ENCODE measurements at regions not wholly inside any gene's neighbourhood (a gene's known extent, or its start where the extent isn't known, plus 50 kb on each side); places are given as distances from the start of the nearest gene placed in this dataset.
"Not testable (repeated sequence)": the region's sequence is repeated elsewhere in the genome, so short reads cannot be mapped to it uniquely, and the experiment has no call there.

DNA sequence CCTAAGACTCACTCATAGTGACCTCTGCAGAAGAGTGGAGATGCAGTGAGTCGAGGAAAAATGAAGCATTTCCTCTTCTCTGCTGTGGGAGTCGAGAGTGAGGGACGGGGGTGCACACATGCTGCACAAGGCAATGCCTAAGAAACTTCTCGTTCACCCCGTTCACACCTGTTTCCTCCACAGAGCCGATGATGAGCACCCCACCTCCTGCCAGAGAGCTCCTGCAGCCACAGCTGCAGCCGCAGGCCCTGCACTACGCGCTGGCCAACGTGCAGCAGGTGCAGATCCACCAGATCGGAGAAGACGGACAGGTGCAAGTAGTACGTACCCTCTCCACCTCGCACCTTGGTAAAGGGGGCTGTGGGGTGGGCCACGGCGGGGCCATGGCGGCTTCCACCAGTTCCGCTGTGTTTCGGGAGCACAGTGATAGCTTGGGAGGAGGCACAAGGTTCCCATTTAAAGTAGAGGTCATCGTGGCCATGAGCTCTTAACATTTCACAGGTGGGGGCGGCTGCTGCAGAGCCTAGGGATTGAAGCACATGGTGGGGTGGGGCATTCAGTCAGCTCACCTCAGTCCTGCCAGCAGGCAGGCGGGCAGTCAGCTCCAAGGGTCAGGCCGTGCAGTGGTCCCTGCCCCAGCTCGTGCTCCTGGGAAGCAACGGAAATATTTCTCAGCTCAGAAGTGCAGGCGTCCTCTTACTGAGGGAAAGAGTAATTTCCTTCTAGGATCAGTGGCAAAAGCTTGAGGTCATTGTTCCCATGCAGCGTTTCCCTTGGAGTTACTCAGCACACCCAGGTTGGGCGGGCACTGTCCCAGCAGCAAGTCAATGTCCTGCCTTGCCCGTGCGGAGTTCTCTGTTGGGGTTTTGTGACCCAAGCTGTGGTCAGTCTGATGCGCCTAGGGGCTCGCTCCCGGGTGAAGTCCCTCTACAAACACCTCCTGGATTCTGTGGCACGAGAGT is 80.1 kb downstream of the NPIPB11 start:
- not testable (repeated sequence) for H3K4me1 ChIP-seq (ENCODE audit: control insufficient read depth, insufficient read depth, low read length); H3K4me3 ChIP-seq (ENCODE audit: low read length); H3K27me3 ChIP-seq (ENCODE audit: control insufficient read depth, insufficient read depth, low read length); H3K9me3 ChIP-seq (replicated peaks; ENCODE audit: low read length); H3K9ac ChIP-seq (ENCODE audit: low read depth, low read length); H3K4me2 ChIP-seq (ENCODE audit: low read length); H3K36me3 ChIP-seq (ENCODE audit: insufficient read depth, low read length)

DNA sequence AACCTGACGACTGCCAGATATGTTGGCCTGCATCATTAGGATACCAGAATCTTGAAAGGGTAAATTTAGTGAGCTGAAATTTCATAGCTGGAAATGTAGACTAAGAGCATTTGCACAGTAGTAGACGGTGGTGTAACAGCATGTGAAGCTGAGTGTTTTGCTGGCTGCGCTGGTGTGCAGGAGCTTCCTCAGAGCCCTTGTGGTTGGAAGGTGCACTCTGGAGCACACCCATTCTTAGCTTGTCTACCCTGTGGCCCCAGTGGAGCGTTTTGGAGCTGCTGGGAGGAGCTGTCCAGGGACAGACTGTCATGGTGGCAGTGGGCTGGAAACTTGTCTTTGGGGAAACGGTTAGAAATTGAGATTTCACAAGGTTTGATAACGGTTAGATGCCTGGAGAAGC is 82.8 kb downstream of the NPIPB11 start:
- not testable (repeated sequence) for H3K9ac ChIP-seq (ENCODE audit: low read depth, low read length); H3K4me3 ChIP-seq (ENCODE audit: low read length)

DNA sequence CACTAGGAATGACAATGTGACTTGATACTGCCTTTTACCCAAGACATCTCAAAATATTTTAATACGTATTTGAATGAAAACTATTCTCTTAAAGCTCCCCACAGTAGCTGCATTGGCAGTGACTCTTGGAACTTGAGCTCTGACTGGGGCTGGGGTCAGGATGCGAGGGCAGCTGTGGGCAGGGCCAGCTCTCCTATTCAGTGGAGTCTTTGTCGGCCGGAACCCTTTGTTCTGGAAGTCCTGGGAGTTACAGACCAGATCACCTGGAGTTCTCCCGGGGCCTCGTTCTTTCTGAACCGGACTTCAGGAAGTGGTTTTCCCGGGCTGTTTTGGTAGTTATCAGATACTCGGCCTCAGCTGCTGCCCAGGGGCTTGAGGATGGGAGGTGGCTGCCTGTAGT is 84.9 kb downstream of the NPIPB11 start:
- no peaks in the 10 kb centered on the region for H3K36me3 ChIP-seq (ENCODE audit: insufficient read depth, low read length)
- peaks cover 4% of the 10 kb centered on the region for H3K4me1 ChIP-seq (ENCODE audit: control insufficient read depth, insufficient read depth, low read length)
- no peaks in the 10 kb centered on the region for H3K9me3 ChIP-seq (replicated peaks; ENCODE audit: low read length)
- H3K27me3 ChIP-seq (ENCODE audit: control insufficient read depth, insufficient read depth, low read length): peaks cover 11% of the 10 kb centered on the region
- H3K4me2 ChIP-seq (ENCODE audit: low read length): no peak overlapping the region
- H3K9ac ChIP-seq (ENCODE audit: low read depth, low read length): no peak overlapping the region
- no peak overlapping the region for H3K4me3 ChIP-seq (ENCODE audit: low read length)

More for the DNA sequence above, 82.8 kb downstream of the NPIPB11 start:
- not testable (repeated sequence) for H3K36me3 ChIP-seq (ENCODE audit: insufficient read depth, low read length); H3K9me3 ChIP-seq (replicated peaks; ENCODE audit: low read length); H3K4me2 ChIP-seq (ENCODE audit: low read length); H3K27me3 ChIP-seq (ENCODE audit: control insufficient read depth, insufficient read depth, low read length); H3K4me1 ChIP-seq (ENCODE audit: control insufficient read depth, insufficient read depth, low read length)

DNA sequence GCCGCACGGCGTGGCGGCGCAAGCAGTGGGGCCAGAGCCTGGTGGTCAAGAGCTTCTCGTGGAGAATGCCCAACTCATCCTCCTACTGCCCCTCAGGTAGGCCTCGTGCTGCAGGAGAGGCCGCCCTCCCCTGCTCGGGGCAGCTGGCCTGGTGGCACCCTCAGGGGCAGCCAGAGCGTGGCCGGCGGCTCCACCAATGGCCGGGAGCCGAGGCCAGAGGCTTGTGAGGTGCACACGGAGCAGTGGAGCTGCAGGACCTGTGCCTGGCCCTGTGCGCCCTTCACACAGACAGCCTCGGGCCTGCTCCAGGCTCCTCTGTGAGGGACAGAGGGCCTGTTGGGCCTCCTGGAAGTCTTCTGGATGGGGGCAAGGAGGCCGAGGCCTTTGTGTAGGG is 85.5 kb downstream of the NPIPB11 start:
- H3K4me3 ChIP-seq (ENCODE audit: low read length): no peak overlapping the region
- peaks cover 17% of the 10 kb centered on the region for H3K27me3 ChIP-seq (ENCODE audit: control insufficient read depth, insufficient read depth, low read length)
- no peak overlapping the region for H3K9ac ChIP-seq (ENCODE audit: low read depth, low read length)
- H3K4me2 ChIP-seq (ENCODE audit: low read length): no peak overlapping the region
- peaks cover 4% of the 10 kb centered on the region for H3K4me1 ChIP-seq (ENCODE audit: control insufficient read depth, insufficient read depth, low read length)
- H3K36me3 ChIP-seq (ENCODE audit: insufficient read depth, low read length): no peaks in the 10 kb centered on the region
- no peaks in the 10 kb centered on the region for H3K9me3 ChIP-seq (replicated peaks; ENCODE audit: low read length)

DNA sequence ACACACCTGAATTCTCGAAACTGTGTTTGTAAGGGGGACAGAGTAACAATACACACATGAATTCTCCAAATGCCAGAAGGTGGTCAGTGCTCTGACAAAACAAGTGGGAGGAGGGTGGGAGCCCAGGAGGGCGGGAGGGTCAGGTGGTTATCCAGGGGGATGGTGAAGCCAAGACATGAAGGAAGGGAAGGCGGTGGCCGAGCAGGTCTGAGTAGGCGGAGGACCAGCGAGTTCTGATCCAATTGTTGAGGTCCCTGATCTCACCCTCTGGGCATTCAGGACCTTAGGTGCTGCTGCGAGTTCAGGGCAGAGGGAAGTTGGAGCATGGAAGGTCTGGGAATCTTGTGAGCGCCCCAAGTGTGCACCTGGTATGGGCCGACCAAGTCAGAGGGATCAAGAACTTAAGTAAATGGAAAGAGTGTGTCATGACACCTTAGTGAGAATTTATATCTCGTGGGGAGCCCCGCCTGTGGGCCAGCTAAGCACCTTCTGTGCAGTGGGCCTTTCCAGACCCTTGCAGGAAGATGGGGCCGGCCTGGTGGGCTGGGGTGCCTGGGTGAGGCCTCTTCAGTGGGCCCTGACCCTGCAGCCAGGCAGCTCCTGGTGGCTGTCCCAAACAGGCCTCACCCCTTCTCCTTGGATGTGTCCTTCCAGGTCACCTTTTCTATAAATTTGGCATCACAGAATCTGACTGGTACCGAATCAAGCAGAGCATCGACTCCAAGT is 86.1 kb downstream of the NPIPB11 start:
- no peak overlapping the region for H3K4me2 ChIP-seq (ENCODE audit: low read length)
- no peaks in the 10 kb centered on the region for H3K36me3 ChIP-seq (ENCODE audit: insufficient read depth, low read length)
- no peaks in the 10 kb centered on the region for H3K9me3 ChIP-seq (replicated peaks; ENCODE audit: low read length)
- no peak overlapping the region for H3K9ac ChIP-seq (ENCODE audit: low read depth, low read length)
- H3K4me1 ChIP-seq (ENCODE audit: control insufficient read depth, insufficient read depth, low read length): peaks cover 4% of the 10 kb centered on the region
- no peak overlapping the region for H3K4me3 ChIP-seq (ENCODE audit: low read length)
- H3K27me3 ChIP-seq (ENCODE audit: control insufficient read depth, insufficient read depth, low read length): peaks cover 22% of the 10 kb centered on the region

DNA sequence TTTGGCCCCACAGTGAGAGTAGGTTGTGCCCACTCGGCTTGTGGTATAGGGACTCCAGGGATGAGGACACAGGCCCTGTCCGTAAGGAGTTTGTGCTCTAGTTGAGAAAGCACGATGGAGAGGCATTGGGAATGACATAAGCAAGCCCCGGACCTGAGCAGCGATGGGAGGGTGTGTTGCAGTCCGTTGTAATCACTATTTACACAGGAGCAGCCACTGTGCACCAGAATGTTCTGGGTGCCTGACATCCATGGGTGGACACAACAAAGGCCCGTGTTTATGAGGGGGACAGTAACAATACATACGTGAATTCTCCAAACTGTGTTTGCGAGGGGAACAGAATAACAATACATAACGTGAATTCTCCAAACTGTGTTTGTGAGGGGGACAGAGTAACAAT is 86.8 kb downstream of the NPIPB11 start:
- peaks cover 27% of the 10 kb centered on the region for H3K27me3 ChIP-seq (ENCODE audit: control insufficient read depth, insufficient read depth, low read length)
- H3K4me2 ChIP-seq (ENCODE audit: low read length): no peak overlapping the region
- H3K36me3 ChIP-seq (ENCODE audit: insufficient read depth, low read length): no peaks in the 10 kb centered on the region
- H3K9me3 ChIP-seq (replicated peaks; ENCODE audit: low read length): no peaks in the 10 kb centered on the region
- H3K4me3 ChIP-seq (ENCODE audit: low read length): no peak overlapping the region
- H3K9ac ChIP-seq (ENCODE audit: low read depth, low read length): no peak overlapping the region
- peaks cover 4% of the 10 kb centered on the region for H3K4me1 ChIP-seq (ENCODE audit: control insufficient read depth, insufficient read depth, low read length)

DNA sequence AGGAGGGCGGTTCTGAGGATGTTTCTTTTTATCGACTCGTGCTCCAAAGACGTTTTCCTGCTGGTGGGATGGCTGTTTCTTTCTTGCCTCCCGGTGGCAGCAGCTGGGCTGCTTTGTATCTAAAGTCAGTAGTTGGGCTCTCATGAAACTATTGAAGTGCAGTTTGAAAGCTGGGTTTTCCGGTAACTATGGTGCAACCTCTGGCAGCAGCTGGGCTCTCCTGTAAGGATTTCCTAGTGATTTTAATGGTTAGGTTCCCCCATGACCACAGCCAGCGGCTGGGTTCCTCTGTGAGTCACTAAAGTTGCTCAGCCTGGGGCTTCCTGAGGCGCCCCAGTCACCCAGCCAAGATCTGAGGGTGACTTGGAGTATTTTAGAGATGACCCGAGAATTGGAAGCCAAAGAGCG is 87.9 kb downstream of the NPIPB11 start:
- H3K36me3 ChIP-seq (ENCODE audit: insufficient read depth, low read length); H3K9me3 ChIP-seq (replicated peaks; ENCODE audit: low read length); H3K4me3 ChIP-seq (ENCODE audit: low read length); H3K4me1 ChIP-seq (ENCODE audit: control insufficient read depth, insufficient read depth, low read length); H3K9ac ChIP-seq (ENCODE audit: low read depth, low read length): not testable (repeated sequence)
- peaks cover 29% of the 10 kb centered on the region for H3K27me3 ChIP-seq (ENCODE audit: control insufficient read depth, insufficient read depth, low read length)
- peak overlapping the region; percentile 6 for H3K4me2 ChIP-seq (ENCODE audit: low read length)

DNA sequence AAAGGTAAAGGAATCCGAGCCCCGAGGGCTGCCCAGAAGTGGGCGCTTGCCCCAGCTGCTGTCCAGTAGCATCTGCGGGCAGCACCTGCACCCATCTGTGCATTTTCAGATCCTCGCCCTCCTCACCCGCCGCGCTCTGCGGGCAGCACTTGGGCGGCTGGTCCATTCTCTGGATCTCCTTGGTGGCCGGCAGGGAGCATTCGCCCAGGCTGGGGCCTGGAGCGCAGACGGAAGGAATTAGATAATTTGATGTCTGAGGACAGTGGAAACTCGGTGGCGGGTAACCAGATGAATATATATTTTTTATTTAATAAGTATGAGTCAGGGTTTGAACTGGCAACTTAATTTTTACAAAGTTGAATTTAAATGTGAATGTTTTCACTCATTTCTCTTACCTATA is 88.5 kb downstream of the NPIPB11 start:
- H3K4me3 ChIP-seq (ENCODE audit: low read length): no peak overlapping the region
- no peaks in the 10 kb centered on the region for H3K9me3 ChIP-seq (replicated peaks; ENCODE audit: low read length)
- no peak overlapping the region for H3K9ac ChIP-seq (ENCODE audit: low read depth, low read length)
- H3K4me1 ChIP-seq (ENCODE audit: control insufficient read depth, insufficient read depth, low read length): peaks cover 4% of the 10 kb centered on the region
- H3K27me3 ChIP-seq (ENCODE audit: control insufficient read depth, insufficient read depth, low read length): peaks cover 29% of the 10 kb centered on the region
- no peaks in the 10 kb centered on the region for H3K36me3 ChIP-seq (ENCODE audit: insufficient read depth, low read length)
- H3K4me2 ChIP-seq (ENCODE audit: low read length): peak overlapping the region; percentile 6

DNA sequence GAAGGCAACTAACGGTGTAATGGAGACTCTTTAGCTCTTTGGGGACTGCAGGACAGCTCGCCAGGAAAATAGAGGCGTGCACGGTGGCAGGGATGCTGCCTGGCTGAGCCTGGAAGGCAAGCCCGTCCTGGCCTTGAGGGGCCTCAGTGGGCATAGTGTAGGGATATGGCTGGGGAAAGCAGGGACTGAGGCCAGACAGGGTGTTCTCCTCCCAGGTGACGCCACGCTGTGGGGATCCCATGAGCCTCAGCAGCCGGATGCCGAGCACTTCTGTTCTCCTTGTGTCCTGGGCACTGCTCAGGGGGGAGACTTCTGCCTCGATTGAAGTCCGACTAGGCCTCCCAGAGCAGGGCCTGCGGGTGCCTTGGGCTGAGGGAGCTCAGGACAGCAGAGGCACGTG is 89.2 kb downstream of the NPIPB11 start:
- no peaks in the 10 kb centered on the region for H3K9me3 ChIP-seq (replicated peaks; ENCODE audit: low read length)
- no peak overlapping the region for H3K4me2 ChIP-seq (ENCODE audit: low read length)
- peaks cover 4% of the 10 kb centered on the region for H3K4me1 ChIP-seq (ENCODE audit: control insufficient read depth, insufficient read depth, low read length)
- H3K4me3 ChIP-seq (ENCODE audit: low read length): no peak overlapping the region
- no peaks in the 10 kb centered on the region for H3K36me3 ChIP-seq (ENCODE audit: insufficient read depth, low read length)
- peaks cover 29% of the 10 kb centered on the region for H3K27me3 ChIP-seq (ENCODE audit: control insufficient read depth, insufficient read depth, low read length)
- H3K9ac ChIP-seq (ENCODE audit: low read depth, low read length): no peak overlapping the region

DNA sequence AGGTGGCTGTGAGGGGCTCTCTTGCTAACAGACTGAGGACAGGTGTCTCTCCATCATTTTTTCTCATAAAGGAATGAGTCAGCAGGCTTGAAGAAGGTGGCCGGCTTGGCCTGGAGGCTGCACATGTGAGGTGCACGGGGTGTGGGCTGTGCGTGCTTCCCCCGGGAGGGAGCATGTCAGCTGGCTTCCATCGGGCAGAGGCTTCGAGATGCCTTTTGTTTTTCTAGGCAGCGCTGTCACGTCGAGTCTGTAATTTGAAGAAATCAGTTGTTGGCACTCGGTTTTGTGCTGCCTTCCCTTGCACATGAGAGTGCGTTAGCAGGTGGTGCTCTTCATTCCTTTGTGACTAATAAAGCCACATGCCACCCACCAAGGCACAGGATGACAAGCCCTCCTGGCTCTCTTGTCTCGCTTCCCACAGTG is 89.7 kb downstream of the NPIPB11 start:
- peaks cover 4% of the 10 kb centered on the region for H3K4me1 ChIP-seq (ENCODE audit: control insufficient read depth, insufficient read depth, low read length)
- no peaks in the 10 kb centered on the region for H3K36me3 ChIP-seq (ENCODE audit: insufficient read depth, low read length)
- H3K27me3 ChIP-seq (ENCODE audit: control insufficient read depth, insufficient read depth, low read length): peaks cover 29% of the 10 kb centered on the region
- no peak overlapping the region for H3K9ac ChIP-seq (ENCODE audit: low read depth, low read length)
- H3K4me2 ChIP-seq (ENCODE audit: low read length): no peak overlapping the region
- H3K4me3 ChIP-seq (ENCODE audit: low read length): no peak overlapping the region
- H3K9me3 ChIP-seq (replicated peaks; ENCODE audit: low read length): no peaks in the 10 kb centered on the region

DNA sequence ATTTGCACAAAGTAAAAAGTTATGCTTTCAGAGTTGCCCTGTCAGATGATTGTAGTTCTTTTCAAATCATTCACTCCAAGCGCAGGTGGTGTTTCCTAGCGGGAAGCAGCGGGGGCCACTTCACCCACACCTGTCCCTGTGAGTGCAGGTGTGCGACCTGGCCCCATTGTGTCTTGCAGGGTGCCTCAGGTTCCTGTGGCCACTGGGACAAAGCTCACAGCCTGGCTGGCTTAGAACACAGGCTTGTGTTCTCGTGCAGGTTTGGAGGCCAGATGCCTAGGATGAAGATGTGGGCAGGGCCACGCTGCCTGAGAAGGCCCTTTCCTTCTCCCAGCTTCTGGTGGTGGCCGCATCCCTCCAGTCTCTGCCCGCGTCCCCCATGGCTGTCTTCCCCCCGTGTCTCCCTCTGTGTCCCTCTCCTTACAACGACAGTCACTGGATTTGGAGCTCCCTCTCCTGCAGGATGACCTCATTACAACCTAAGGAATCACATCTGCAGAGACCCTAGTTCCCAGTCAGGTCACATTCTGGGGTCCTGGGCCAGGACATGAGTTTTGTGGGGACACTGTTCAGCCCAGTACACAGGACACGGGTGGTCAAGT is 90.5 kb downstream of the NPIPB11 start:
- Histone ChIP-seq H3K9ac (ENCODE audit: low read depth, low read length) (no peak overlapping the region), H3K27me3 (ENCODE audit: control insufficient read depth, insufficient read depth, low read length) (peaks cover 29% of the 10 kb centered on the region), H3K9me3 (replicated peaks; ENCODE audit: low read length) (no peaks in the 10 kb centered on the region), H3K4me1 (ENCODE audit: control insufficient read depth, insufficient read depth, low read length) (peaks cover 4% of the 10 kb centered on the region), H3K4me2 (ENCODE audit: low read length) (no peak overlapping the region), H3K4me3 (ENCODE audit: low read length) (no peak overlapping the region), H3K36me3 (ENCODE audit: insufficient read depth, low read length) (no peaks in the 10 kb centered on the region)
